Stimulated activated CD8-positive, alpha-beta memory T cell treated with anti-CD3 and anti-CD28 coated beads, Interleukin-2, amount 100 ng/mL, for 1 hour (primary cell): ENCODE measurements at regions not wholly inside any gene's neighbourhood (a gene's known extent, or its start where the extent isn't known, plus 50 kb on each side); places are given as distances from the start of the nearest gene placed in this dataset.
"Not testable (repeated sequence)": the region's sequence is repeated elsewhere in the genome, so short reads cannot be mapped to it uniquely, and the experiment has no call there.

Source experiments
- DNase-seq, 2 donors: peaks; one replicate each; pipeline ENCODE4 v3.0.0-alpha.2; 2020; ENCODE audit warnings: low read depth in 2 of 2

DNA sequence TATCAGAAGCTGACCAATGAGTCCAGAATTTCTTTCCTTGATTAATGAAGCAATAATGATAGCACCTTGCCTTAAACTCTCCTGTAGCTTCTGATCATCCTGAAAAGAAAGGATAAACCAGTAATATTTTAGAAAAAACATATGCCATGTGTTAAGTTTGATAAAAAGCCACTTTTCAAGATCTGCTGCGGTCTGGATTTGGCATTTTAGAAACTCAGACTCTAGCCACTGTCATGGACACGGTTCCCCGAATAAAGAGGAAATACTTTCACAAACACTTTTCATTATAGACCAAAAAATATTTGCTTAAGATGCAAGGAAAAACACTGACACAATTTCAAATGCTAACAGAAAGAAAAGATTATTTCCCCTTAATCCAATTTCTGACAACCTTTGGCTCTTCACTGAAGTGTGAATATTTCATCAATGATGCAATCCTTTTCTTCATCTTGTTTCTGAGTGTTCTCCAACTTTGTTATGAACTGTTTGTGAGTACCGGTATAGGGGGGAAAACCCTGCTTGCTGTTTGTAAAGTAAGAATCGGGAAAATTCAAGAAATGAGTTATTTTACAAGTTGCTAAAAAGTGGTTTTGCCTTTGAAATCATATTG lies 329.5 kb downstream of the CRPPA start:
- DNase-seq, result no peak

DNA sequence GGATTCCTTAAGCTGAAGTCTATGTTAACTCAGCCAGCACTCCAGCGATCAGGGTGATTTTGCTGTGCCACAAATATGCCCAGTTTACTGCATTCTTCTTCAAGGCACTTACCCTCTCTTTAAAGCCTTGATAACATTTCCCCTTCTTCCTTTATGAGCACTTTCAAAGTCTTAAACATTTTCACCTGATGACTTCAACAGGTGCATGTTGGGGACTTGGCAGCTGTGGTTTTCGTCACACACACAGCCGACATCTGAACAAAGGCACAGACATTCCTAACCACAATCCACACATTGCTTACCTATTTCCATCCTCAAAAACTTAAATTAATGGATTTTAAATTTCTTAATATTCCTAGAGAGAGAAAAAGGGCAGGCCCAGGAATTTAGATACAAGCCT lies 331.5 kb downstream of the CRPPA start:
- no peak for DNase-seq

DNA sequence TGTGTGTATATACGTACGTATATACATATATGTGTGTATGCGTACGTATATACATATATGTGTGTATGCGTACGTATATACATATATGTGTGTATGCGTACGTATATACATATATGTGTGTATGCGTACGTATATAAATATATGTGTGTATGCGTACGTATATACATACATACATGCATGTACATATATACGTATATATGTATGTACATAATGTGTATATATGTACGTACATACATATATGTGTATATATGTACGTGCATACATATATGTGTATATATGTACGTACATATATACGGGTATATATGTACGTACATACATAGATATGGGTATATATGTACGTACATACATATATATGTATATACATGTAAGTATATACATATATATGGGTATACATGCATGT lies 332.1 kb downstream of the CRPPA start:
- DNase-seq, result no peak

DNA sequence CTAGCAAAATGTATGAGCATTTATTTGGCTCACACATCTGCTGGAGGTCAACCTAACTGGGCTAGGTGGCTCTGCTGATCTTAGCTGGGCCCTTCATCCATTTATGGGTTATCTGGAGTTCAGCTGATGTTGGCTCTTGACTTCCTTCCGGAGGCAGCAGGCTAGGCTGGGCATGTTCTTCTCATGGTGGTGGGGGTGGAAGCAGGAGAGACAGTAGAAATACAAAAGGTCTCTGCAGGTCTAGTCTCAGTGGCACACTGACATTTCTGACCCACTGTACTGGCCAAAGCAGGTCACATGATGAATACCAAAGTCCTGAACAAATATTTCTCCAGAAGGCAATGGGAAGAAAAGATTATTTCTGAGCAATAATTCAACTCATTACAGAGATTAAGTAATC lies 334.6 kb downstream of the CRPPA start:
- no peak for DNase-seq

DNA sequence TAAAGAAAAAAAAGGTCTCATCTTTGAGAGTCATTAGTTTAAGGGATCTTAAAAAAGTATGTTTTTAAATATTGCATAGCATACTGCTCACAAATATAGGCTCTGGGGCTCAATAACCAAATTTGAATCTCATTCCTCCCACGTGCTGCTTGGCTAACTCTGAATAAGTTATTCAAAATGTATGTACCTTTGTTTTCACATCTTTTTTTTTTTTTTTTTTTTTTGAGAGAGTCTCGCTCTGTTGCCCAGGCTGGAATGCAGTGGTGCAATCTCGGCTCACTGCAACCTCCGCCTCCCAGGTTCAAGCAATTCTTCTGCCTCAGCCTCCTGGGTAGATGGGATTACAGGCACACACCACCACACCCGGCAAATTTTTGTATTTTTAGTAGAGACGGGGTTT lies 335.6 kb downstream of the CRPPA start:
- DNase-seq, result not testable (repeated sequence)

DNA sequence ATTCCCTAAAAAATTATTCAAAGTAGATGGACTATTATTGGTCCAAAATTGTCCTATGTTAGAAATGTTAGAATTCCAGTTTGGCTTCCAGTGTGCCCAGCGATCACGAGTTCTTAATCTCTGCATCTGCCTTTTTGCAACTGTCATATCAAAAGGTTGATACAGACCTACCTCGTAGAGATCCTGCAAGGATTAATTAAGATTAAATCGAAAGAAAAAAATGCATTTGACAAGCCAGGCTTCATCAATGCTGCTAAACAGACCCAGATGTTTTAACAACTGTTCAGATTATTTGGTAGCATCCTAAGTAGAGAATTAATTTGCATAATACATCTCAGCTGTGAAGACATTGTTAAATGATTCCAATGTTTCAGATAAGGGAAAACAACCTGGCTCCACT lies 336.5 kb downstream of the CRPPA start:
- DNase-seq, result no peak

DNA sequence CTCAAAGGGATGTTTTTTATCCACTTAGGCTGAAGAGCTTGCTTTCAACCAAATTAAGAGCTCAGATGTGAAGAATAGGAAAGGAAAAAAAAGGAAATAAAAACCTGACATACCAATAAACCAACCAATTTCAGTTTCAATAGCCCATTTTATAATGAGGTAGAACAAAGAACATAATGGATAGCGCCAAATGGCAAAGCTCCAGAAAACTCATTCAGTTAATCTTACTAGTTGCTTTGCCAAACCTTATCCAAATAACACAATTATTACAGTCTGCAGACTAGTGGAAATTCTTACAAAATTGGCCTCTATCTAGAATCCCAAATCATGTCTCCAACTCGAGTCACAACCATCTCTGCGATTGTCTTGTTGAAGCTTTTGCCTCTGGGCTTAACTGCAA lies 337.0 kb downstream of the CRPPA start:
- no peak for DNase-seq

DNA sequence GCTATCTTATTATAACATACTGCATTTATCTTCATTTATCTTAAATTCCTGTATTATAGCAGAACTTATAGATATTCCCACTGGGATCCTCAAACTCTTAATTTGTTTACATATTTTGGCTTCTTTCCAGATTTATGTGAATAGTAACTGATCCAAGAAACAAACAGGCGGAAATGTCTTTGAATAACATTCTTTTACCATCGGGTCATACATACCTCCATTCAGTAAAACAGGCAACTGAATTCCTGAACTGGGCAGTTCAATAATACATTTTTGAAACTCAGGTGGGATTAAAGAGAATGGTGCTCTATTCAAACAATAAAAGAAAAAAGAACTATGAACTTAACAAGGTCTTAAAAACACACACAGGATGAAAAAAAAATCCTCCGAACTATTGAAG lies 337.4 kb downstream of the CRPPA start:
- no peak for DNase-seq

DNA sequence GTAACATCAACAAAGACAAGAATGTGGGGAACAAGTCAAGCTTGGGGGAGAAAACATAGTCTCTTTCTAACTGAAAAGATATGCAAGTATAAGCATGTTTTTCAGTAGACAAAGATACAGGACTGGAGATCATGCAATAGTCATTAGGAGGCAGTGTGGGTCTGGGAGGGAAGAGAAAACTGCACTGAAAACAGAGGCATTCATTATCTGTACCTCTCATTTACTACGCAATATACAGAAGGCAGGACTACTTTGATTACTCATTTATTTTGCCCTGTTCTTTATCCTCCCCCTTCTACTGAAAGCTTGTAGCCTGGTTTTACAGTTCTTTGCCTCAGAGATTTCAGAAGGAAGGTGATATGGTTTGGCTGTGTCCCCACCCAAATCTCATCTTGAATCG lies 341.2 kb downstream of the CRPPA start:
- DNase-seq, result no peak

DNA sequence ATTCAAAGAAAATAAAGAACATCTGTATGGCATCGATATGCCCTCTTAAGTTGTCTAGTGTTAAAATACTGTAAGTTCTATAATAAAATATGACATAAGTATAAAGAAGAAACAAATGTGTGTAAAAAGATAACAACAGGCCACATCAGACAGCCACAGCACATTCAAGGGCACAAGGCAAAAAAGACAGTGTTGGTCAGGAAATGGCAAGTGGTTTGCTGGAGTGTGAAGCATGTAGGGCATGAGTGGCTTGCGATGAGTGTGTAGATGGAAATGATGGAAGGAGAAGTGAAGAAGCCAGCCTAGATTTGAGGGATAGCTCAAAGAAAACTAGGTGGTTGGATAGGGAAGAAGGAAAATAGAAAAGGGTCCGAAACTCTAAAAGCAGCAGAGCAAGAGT lies 341.6 kb downstream of the CRPPA start:
- DNase-seq, result no peak

DNA sequence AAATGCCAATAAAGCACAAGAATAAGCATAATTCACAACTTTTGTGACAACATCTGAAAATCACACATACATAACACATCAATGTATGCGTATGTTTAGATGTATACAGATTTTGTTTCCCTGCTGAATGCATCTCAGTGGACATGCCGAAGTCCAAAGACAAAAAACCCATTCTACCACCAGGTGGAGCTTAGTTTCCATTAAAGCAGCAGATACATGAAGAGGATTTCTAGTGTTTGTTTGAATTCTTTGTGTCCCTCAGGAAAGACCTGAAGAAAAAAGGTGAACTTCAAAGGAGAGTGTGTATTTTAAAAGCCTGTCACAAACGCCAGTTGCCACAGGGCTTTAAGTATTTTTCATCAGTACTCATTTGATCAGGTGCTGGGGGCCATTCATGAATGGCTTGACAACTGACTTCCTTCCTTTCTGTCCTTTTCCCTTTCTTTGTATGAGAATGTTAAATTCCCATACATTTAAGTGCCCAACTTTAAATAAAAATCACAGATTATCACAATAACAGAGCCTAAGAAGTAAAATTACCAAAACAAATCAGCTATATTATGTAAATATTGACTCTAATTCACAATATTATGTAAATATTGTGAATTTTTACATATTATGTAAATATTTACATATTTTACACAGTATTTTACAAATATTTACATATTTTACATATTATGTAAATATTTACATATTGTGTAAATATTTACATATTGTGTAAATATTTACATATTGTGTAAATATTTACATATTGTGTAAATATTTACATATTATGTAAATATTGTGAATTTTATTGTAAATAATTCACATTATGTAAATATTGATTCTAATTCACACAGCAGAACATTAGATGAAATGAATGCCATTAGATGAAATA lies 343.0 kb downstream of the CRPPA start:
- DNase-seq, result no peak

DNA sequence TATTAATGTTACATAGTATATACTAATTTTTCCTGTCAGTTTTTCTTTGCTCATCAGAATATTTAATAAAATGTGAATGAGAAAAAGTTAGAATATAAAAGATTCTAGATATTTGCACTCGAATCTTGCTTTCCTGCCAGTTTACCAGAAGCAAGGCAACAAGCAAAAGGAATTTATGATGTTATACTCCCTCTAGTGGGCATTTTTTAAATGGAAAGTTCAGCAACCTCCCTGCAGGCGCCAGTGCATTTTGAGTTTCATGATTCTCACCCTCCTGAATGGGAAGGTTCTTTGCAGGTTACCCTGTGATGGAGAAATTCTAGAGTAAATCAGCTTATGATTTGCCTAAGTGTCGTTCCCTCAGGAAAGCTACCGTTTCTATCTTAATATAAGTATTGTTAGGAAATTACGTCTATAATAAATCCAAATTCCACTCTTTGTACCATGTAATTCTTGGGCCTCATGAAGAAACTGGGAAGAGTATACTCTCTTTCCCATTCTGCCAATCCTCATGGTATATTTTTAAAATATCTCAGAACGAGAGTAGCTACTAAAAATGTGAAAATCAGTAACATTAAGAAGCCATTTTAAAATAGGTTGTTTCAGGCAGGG lies 350.0 kb downstream of the CRPPA start:
- no peak for DNase-seq

DNA sequence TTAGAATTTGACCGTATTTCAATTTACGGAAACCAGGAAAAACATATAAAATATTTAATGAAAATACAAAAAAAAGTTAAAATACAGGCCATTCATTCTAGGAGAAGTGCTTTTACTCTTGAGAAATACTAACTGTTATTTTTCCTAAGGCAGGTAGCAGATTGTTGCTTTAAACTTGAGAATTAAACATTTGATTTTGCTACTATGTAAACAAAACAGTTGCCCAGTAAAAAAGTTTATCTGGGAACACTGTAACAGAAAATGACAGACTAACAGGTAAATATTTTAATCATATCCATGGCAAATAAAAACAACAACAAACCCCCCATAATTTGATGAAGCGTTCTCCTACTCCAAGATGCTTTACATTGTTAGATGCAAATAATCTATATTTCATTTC lies 350.5 kb downstream of the CRPPA start:
- no peak for DNase-seq

DNA sequence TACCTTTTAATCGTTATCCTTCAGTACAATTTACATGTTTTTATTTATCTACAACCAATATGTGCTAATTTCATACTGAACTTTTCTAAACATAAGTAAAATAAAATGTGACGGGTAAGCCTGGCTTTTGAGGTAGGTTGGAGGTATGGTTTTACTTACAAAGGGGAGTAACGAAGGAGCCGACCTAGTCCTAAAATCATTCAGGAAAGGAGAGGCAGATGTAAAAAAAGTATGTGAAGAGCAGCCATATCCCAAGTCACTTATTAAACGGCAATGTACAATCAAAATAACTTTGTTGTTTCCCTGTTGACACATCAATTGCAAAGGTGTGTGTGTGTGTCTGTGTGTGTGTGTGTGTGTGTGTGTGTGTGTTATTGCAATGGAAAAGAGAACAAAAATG lies 351.3 kb downstream of the CRPPA start:
- no peak for DNase-seq

DNA sequence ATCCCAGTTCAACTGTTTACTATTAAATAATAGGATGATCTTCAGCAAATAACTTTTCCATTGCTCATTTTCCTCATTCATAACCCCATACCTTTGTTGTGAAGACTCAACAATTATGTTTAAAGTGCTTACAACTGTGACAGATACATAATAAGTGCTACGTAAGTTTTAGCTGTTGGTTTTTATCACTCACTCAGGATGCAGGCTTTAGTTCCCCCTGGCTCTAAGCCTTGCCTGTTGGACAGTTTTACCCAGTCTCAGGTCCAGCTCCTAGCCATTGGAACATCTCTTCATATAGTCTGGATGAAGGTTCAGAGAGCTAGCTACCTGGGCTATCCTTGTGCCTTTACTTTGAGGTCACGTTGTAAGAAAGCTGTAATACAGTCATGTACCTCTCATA lies 353.2 kb downstream of the CRPPA start:
- DNase-seq, result no peak

DNA sequence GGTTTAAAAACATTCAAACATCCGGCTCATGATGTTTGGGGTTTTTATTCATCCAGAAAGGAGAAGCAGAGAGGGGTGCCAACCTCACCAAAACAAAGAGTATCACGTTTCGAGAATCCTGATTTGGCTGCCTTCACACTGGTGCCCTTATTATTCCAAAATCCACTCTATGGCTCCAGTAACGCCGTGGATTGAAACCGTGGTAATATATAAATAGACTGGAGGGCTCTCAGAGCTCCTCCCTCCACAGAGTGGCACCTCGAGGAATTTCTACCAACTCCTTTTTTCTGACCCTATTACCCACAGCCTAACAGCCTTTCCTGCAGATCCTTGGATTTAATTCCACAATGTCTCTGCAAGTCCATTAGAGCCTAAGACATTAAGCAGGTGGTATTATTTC lies 353.6 kb downstream of the CRPPA start:
- no peak for DNase-seq

DNA sequence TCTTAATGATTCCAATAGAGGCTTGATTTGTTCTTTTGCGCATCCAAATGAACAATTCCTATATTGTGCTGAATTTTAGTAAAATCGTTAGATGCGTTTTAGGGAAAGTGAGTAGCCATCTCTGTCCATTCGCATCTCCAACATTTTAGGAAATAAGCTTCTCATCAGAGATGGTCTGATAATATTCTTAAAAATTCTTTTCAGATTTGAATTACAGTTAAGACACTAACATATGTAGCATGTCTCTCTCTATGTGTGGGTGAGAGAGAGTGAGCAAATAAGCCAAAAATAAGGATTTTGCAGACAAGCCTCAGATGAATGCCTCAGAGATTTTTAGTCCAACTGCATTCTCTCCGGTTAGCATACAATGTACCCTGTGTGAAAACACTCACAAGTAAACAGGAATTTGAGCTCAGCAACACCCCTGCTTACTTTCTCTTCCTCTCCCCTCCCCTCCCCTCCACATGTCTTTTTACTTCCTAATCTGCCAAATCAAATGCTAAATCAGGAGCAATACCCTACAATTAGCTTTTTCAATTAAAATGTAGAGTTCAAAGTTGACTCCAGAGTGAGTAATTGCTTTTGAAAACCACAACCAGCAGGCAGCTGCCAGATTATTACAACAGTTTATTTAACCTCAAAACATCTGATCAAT lies 354.4 kb downstream of the CRPPA start:
- DNase-seq, result no peak

DNA sequence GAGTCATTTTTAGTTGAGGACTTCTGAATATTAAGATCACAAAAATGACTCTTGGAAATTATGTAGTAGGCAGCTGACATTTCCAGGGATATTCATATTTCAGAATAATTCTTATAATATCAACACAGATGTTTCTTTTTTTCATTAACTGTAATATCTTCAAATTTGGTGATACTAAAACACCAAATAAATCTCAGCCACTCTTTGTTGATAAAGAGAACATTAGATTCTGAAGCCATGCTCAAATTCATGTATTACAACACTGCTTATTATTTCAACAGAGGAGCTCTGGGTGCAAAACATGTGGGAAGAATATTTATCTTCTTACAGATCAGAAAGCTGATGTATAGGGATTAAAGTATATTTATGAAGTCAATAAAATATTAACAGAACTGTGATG lies 355.4 kb downstream of the CRPPA start:
- no peak for DNase-seq

DNA sequence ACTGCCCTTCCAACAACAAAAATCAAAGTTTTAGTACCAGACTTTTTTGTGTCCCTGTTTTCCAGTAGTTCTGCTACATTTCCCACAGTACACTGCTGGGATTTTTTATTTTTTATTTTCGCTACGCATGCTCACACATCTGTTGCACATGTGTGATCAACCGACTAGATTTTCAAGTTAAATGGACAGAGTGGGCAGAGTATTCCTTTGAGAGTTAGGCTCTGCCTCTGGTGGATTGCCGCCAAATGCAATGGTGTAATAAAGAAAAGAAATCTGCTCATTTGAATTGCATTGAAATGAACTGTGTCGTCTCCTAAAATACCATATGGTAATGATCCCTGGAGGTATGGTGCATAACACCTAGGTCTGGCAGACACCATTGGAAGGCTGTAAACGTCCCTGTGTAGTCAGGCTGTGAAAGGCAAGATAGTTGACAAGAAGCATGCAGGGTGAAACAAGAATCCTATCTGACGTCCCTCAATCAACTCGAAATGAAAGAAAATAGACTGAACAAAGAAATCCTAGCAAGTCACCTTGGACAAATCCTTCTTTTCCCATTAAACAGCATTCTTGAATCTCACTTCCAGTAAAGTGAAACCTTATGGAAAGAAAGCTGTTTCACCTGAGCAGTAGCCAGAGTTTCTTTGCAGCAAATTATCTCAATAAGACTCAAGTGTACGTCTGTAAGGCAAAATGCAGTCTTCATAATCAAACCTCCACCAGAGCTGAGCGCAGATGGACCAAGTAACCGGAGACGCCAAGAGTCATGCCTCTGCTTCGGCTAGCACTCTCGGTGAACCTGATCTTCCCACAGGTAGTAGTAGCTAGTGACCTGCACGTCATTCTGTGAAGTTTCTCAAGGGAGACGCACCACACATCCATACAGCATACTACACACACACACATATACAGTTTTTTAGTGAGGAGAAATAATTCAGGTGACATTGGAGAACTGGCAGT lies 357.3 kb downstream of the CRPPA start:
- DNase-seq, result no peak

DNA sequence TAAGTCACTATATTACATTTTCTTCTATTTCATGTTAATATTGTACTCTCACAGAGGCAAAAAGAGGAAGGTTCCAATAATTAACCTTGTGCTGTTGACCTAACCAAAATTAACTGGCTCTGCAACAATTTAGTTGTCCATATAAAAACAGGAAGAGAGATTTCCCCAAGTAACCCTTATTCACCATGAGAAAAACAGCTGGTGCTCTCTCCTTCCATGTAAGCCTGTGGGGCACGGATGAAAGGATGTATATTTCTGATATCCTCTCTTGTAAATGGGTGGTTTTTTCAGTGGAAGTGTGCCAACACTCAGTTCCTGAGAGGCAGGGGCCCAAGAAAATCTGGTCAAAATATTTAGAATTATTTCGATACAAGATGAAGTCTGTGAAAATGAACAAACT lies 358.1 kb downstream of the CRPPA start:
- DNase-seq, result no peak

DNA sequence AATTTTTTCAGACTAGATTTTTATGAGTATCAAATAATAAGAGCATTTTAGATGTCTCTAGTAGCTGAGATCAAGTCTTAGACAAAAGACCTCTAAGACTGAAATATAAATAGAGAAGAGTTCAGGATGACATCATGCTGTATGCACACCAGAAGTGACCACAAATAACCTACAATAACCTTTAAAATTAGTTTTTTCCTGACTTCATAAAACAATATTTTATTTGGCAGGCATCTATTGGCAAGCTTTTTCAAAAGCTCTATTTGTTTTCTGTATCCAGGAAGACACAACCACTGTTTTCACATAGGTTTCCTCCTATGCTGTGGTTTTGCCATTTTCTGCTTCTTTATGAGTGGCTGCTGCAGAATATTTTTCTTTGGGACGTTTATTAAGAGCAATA lies 359.1 kb downstream of the CRPPA start:
- DNase-seq, result no peak

DNA sequence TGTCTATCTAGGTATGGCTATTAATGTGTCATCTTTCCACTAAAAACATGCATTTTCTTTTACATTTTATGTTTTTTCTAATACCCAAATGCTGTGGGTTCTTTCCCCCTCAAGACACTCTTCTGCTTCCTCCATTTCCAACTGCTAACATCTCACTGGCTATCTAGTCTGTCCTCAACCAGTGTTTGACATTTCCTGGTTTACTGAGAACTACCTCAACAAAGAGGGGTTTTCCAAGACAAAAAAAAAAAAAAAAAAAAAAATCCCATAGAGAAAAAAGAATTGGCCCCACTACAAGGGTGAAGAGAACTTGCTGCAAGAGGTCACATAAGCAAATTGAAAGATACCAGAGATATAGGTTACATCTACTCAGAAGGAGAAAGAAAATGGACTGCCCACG lies 359.7 kb downstream of the CRPPA start:
- DNase-seq, result no peak
